ENCODE measurements at regions not wholly inside any gene's neighbourhood (a gene's known extent, or its start where the extent isn't known, plus 50 kb on each side); places are given as distances from the start of the nearest gene placed in this dataset.
"Not testable (repeated sequence)": the region's sequence is repeated elsewhere in the genome, so short reads cannot be mapped to it uniquely, and the experiment has no call there.

DNA sequence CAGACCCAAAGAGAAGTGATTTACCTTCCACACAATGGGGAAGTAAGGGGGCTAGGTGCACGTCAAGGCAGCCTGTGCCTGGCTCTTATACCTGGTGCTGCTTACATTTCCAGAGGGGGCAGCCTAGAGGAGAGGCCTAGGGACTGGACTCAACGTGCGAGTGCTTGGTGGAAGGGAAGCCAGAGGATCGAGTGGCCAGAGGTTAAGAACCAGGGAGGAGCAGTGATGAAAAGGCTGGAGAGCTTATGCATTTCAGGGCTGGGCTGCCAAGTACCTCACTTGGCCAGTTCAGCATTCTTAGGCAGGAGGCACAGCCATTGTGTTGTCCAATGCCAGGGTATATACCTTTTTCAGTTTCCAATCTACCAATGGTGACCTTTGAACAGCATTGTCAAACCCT, 77.4 kb downstream of the LAT start:
- TF ChIP-seq, protein P1, sequence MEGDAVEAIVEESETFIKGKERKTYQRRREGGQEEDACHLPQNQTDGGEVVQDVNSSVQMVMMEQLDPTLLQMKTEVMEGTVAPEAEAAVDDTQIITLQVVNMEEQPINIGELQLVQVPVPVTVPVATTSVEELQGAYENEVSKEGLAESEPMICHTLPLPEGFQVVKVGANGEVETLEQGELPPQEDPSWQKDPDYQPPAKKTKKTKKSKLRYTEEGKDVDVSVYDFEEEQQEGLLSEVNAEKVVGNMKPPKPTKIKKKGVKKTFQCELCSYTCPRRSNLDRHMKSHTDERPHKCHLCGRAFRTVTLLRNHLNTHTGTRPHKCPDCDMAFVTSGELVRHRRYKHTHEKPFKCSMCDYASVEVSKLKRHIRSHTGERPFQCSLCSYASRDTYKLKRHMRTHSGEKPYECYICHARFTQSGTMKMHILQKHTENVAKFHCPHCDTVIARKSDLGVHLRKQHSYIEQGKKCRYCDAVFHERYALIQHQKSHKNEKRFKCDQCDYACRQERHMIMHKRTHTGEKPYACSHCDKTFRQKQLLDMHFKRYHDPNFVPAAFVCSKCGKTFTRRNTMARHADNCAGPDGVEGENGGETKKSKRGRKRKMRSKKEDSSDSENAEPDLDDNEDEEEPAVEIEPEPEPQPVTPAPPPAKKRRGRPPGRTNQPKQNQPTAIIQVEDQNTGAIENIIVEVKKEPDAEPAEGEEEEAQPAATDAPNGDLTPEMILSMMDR (IDR thresholded peaks at IDR 0.05; ENCODE audit: poor library complexity, severe bottlenecking): not testable (repeated sequence)
- not testable (repeated sequence) for TF ChIP-seq EZH2 (IDR thresholded peaks at IDR 0.05; ENCODE audit: borderline replicate concordance, insufficient read depth, low read length, poor library complexity, severe bottlenecking); EP300 (conservative IDR thresholded peaks at IDR 0.05; ENCODE audit: poor library complexity, severe bottlenecking); SMC3 (conservative IDR thresholded peaks at IDR 0.05; ENCODE audit: poor library complexity); MXI1 (conservative IDR thresholded peaks at IDR 0.05; ENCODE audit: poor library complexity, severe bottlenecking); POLR2AphosphoS5 (IDR thresholded peaks at IDR 0.05); TAF1 (IDR thresholded peaks at IDR 0.05; ENCODE audit: low read depth)
- TF ChIP-seq, protein P2, sequence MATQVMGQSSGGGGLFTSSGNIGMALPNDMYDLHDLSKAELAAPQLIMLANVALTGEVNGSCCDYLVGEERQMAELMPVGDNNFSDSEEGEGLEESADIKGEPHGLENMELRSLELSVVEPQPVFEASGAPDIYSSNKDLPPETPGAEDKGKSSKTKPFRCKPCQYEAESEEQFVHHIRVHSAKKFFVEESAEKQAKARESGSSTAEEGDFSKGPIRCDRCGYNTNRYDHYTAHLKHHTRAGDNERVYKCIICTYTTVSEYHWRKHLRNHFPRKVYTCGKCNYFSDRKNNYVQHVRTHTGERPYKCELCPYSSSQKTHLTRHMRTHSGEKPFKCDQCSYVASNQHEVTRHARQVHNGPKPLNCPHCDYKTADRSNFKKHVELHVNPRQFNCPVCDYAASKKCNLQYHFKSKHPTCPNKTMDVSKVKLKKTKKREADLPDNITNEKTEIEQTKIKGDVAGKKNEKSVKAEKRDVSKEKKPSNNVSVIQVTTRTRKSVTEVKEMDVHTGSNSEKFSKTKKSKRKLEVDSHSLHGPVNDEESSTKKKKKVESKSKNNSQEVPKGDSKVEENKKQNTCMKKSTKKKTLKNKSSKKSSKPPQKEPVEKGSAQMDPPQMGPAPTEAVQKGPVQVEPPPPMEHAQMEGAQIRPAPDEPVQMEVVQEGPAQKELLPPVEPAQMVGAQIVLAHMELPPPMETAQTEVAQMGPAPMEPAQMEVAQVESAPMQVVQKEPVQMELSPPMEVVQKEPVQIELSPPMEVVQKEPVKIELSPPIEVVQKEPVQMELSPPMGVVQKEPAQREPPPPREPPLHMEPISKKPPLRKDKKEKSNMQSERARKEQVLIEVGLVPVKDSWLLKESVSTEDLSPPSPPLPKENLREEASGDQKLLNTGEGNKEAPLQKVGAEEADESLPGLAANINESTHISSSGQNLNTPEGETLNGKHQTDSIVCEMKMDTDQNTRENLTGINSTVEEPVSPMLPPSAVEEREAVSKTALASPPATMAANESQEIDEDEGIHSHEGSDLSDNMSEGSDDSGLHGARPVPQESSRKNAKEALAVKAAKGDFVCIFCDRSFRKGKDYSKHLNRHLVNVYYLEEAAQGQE (IDR thresholded peaks at IDR 0.05; ENCODE audit: borderline replicate concordance): not testable (repeated sequence)
